ENCODE measurements at regions not wholly inside any gene's neighbourhood (a gene's known extent, or its start where the extent isn't known, plus 50 kb on each side); places are given as distances from the start of the nearest gene placed in this dataset.
"Not testable (repeated sequence)": the region's sequence is repeated elsewhere in the genome, so short reads cannot be mapped to it uniquely, and the experiment has no call there.

DNA sequence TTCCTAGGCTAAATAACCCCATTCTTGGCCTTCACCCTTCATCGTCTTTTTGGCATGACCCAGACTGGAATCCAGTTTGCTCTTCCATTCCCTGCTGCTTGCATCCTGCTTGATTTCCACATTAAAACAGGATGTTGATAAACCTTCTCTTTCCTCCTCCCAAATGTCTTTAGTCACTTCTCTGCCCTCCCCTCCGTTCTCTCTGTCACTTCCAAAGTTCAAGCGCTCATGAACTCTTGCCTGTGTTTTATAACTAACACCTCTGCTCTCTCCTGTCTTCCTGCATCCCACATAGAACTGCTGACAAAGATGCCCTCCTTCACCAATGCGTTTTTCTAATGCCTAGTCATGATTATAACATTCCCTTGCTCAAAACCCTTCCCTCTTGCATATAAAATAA, 65.6 kb upstream of the SLC44A3 start:
- no peak for DNase-seq (ENCODE audit: low read depth)
- no peak overlapping the region for H3K4me3 ChIP-seq (ENCODE audit: low read depth, low read length)
- no peak for TF ChIP-seq POLR2A (IDR thresholded peaks at IDR 0.05; ENCODE audit: extremely low read depth, insufficient read length)
- TF ChIP-seq, protein P1, sequence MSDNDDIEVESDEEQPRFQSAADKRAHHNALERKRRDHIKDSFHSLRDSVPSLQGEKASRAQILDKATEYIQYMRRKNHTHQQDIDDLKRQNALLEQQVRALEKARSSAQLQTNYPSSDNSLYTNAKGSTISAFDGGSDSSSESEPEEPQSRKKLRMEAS (IDR thresholded peaks at IDR 0.05; ENCODE audit: low read depth, low read length): no peak
- TF ChIP-seq, protein P2, sequence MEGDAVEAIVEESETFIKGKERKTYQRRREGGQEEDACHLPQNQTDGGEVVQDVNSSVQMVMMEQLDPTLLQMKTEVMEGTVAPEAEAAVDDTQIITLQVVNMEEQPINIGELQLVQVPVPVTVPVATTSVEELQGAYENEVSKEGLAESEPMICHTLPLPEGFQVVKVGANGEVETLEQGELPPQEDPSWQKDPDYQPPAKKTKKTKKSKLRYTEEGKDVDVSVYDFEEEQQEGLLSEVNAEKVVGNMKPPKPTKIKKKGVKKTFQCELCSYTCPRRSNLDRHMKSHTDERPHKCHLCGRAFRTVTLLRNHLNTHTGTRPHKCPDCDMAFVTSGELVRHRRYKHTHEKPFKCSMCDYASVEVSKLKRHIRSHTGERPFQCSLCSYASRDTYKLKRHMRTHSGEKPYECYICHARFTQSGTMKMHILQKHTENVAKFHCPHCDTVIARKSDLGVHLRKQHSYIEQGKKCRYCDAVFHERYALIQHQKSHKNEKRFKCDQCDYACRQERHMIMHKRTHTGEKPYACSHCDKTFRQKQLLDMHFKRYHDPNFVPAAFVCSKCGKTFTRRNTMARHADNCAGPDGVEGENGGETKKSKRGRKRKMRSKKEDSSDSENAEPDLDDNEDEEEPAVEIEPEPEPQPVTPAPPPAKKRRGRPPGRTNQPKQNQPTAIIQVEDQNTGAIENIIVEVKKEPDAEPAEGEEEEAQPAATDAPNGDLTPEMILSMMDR (IDR thresholded peaks at IDR 0.05; ENCODE audit: low read depth, low read length): no peak

DNA sequence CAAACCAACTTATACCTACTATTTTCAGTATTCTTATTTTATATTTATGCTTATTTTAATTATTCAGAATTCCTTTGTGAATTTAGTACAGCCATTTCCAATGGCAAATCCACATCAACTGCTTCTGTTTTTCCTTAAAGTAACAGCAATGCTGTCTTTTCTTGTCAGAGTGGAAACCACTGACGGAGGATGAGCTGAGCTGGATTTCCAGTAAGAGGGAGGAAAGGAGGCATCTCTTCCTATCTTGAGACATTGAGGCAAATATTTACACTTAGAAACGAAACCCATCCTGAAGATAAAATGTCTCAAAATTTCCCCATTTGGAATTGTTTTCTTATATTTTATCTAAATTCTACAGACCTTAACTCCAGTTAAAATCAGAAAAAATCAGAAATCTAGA, 66.1 kb upstream of the SLC44A3 start:
- H3K4me3 ChIP-seq (ENCODE audit: low read depth, low read length): no peak overlapping the region
- no peak for DNase-seq (ENCODE audit: low read depth)
- TF ChIP-seq, protein P2 (IDR thresholded peaks at IDR 0.05; ENCODE audit: low read depth, low read length): no peak
- TF ChIP-seq, protein P1 (IDR thresholded peaks at IDR 0.05; ENCODE audit: low read depth, low read length): no peak
- TF ChIP-seq POLR2A (IDR thresholded peaks at IDR 0.05; ENCODE audit: extremely low read depth, insufficient read length): no peak
- no peak for TF ChIP-seq MYC (IDR thresholded peaks at IDR 0.05; ENCODE audit: low read depth, low read length)

DNA sequence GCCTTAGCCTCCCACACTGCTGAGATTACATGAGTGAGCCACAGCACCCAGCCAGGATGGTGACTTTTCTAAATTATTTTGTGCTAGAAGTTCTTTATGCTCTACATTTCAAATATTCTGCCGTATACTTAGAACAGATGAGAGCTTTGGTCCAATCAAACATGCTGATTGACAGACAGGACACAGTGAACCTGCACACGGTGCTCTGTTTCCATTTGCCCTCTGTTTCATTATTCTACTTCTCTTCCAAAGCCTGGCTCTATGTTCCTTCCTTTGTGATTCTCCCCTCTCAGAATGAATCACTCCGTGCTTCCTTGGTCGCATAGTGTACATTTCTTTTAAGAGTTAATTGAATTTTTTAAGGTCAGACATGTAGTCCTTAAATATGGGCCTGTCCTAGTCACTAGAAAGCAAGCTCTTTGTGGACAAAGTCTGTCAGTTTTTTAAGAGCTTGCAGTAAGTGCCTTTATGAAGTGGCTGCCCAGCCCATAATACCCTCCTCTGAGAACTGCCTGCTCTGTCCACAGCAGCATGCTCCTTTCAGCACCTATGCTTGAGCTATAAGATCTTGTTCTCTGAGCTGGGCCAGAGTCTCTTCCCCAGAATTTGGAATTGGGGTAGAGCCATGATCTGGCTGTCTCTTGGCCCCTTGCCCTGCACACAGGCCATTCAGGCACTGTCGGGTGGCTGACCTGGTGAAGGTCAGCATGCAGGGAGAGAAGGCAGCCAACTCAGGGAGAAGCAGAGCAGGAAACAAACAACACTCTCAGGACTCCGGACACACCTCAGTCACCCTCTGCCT, 66.8 kb upstream of the SLC44A3 start:
- H3K4me3 ChIP-seq (ENCODE audit: low read depth, low read length): no peak overlapping the region
- TF ChIP-seq POLR2A (IDR thresholded peaks at IDR 0.05; ENCODE audit: extremely low read depth, insufficient read length): no peak
- TF ChIP-seq, protein P1 (IDR thresholded peaks at IDR 0.05; ENCODE audit: low read depth, low read length): no peak
- TF ChIP-seq, protein P2 (IDR thresholded peaks at IDR 0.05; ENCODE audit: low read depth, low read length): no peak
- no peak for TF ChIP-seq MYC (IDR thresholded peaks at IDR 0.05; ENCODE audit: low read depth, low read length)
- DNase-seq (ENCODE audit: low read depth): peak; percentile 35

DNA sequence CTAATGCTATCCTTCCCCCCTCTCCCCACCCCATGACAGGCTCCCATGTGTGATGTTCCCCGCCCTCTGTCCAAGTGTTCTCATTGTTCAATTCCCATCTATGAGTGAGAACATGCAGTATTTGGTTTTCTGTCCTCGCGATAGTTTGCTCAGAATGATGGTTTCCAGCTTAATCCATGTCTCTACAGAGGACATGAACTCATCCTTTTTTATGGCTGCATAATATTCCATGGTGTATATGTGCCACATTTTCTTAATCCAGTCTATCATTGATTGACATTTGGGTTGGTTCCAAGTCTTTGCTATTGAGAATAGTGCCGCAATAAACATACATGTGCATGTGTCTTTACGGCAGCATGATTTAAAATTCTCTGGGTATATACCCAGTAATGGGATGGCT, 68.7 kb upstream of the SLC44A3 start:
- DNase-seq (ENCODE audit: low read depth); H3K4me3 ChIP-seq (ENCODE audit: low read depth, low read length): not testable (repeated sequence)

DNA sequence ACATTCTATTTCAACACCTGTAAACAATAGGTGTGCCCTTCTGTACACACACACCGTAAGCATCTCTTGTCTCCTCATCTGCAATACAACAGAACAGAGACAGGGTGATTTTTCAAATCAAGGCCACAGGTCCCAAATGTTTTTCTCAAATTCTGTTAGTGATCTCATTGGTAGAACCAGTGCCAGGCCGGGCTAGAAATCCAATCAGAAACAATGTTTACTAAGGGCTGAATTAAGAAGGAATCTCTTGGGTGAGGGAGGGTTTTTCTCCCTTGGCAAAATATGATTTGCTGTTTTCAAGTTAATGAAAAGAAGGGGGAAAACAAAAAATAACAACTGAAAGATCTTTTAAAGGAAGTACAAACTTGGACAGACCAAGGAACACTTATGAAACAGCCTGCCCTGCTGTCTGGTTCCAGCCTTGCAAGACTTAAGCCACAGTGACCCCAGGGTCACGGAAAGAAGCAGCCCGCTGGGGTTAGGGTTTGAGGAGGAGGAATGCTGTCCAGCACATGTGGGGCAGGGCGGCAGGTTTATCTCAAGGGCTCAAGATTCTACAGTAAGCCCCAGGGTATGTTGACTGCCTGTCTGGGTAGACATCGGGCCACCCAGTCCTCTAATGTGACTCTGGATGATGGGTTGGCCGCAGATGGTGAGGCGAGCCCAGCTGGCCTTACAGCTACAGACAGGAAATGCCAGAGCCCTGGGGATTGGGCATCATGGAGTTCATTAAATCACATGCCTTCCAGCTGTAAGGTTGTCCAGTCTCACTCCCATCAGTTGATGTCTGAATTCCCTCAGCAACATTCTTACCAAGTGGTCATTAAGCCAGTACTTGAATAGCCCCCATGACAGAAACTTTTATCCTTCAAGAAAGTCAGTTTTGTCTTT, 73.3 kb upstream of the SLC44A3 start:
- peak; percentile 62 for DNase-seq (ENCODE audit: low read depth)
- H3K4me3 ChIP-seq (ENCODE audit: low read depth, low read length): no peak overlapping the region
- TF ChIP-seq, protein P2 (IDR thresholded peaks at IDR 0.05; ENCODE audit: low read depth, low read length): no peak
- no peak for TF ChIP-seq MYC (IDR thresholded peaks at IDR 0.05; ENCODE audit: low read depth, low read length)
- TF ChIP-seq POLR2A (IDR thresholded peaks at IDR 0.05; ENCODE audit: extremely low read depth, insufficient read length): no peak
- TF ChIP-seq, protein P1 (IDR thresholded peaks at IDR 0.05; ENCODE audit: low read depth, low read length): no peak

DNA sequence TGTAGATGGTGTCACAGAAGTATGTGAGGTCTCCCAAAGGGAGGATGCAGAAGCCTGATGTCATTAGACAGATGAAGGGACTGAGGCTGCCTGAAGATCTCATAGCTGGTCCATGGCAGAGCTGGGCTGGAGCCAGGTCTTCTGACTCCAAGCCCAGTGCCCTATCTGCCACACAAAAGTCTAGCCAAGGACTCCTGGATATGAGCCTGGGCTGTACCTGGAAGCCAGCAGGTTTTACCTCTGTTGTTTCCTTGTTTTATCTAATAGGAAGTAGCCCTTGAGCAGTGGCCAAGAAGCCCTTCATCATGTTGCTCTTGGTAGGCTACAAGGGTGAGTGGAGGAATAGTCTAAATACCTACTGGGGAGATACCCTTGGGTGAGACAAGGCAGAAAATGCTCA, 74.4 kb upstream of the SLC44A3 start:
- TF ChIP-seq, protein P1 (IDR thresholded peaks at IDR 0.05; ENCODE audit: low read depth, low read length): no peak
- TF ChIP-seq, protein P2 (IDR thresholded peaks at IDR 0.05; ENCODE audit: low read depth, low read length): no peak
- no peak for TF ChIP-seq POLR2A (IDR thresholded peaks at IDR 0.05; ENCODE audit: extremely low read depth, insufficient read length)
- no peak for TF ChIP-seq MYC (IDR thresholded peaks at IDR 0.05; ENCODE audit: low read depth, low read length)

More for the DNA sequence above, 74.4 kb upstream of the SLC44A3 start:
- H3K4me3 ChIP-seq (ENCODE audit: low read depth, low read length): no peak overlapping the region
- no peak for DNase-seq (ENCODE audit: low read depth)

Data from NB4 (cell line).